HL-60 (cell line): ENCODE measurements at regions not wholly inside any gene's neighbourhood (a gene's known extent, or its start where the extent isn't known, plus 50 kb on each side); places are given as distances from the start of the nearest gene placed in this dataset.
A peak's percentile ranks its signal among the peaks of the same experiment; 100 is the strongest.

Experiments
- DNase-seq, 2 experiments: peaks; one replicate each; pipeline ENCODE4 v3.0.0-alpha.2; 2010 to 2020; ENCODE audit warnings: low read depth in 1 of 2, low spot score in 1 of 2
- H3K27ac ChIP-seq: fragments of 250-450 bp; sonication (Bioruptor Pico); replicated peaks from 2 replicates; pipeline ENCODE4 v1.5.1; 2020; ENCODE audit warnings: mild to moderate bottlenecking, moderate library complexity
- H3K27me3 ChIP-seq: fragments of 250-450 bp; sonication (Bioruptor Pico); 2 replicates; pipeline ENCODE4 v1.5.1; 2021; ENCODE audit warnings: mild to moderate bottlenecking, moderate library complexity; ENCODE audit not compliant: insufficient read depth, poor library complexity, severe bottlenecking
- H3K4me3 ChIP-seq: replicated peaks from 2 replicates; pipeline ENCODE4 v1.5.1; 2011; ENCODE audit warnings: mild to moderate bottlenecking, control low read depth, low read length; ENCODE audit not compliant: insufficient read depth
- GABPA ChIP-seq: IDR thresholded peaks from 2 replicates; pipeline ENCODE4 v1.6.1; 2012; ENCODE audit warnings: low read depth
- POLR2AphosphoS5 ChIP-seq: IDR thresholded peaks from 2 replicates; pipeline ENCODE4 v1.6.1; 2012; ENCODE audit warnings: low read depth
- SPI1 ChIP-seq: IDR thresholded peaks from 2 replicates; pipeline ENCODE4 v1.6.1; 2012; ENCODE audit warnings: low read depth, mild to moderate bottlenecking, borderline replicate concordance
- TF ChIP-seq, protein P1 (sequence below): IDR thresholded peaks from 2 replicates; pipeline ENCODE4 v1.6.1; 2012; ENCODE audit warnings: low read depth; ENCODE audit not compliant: insufficient replicate concordance
- TF ChIP-seq, protein P2 (sequence below): IDR thresholded peaks from one replicate; pipeline ENCODE4 v1.5.1; 2011; ENCODE audit warnings: low read length, control low read depth, inconsistent platforms; ENCODE audit not compliant: insufficient read depth

DNA sequence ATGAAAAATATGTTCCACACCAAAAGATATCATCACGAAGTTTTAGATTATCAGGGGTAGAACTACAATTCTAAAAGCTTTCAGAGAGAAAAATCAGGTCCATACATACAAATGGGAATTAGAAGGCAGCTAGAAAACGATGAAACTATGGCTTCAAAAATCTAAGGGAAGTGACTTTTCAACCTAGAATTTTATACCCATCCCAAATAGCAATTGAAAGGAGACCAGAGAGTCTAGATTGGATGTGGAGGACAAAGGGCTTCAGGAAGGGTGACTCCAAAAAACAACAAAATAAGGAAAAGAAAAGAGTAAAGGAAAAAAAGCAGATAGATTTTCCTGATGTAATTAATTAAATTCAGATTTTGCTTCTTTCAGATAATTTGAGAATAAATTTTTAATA is 72.0 kb upstream of the CEP78 start:
- no peak overlapping the region for H3K27ac ChIP-seq
- no peaks in the 10 kb centered on the region for H3K27me3 ChIP-seq
- no peak for TF ChIP-seq GABPA
- TF ChIP-seq POLR2AphosphoS5: no peak
- TF ChIP-seq, protein P1, sequence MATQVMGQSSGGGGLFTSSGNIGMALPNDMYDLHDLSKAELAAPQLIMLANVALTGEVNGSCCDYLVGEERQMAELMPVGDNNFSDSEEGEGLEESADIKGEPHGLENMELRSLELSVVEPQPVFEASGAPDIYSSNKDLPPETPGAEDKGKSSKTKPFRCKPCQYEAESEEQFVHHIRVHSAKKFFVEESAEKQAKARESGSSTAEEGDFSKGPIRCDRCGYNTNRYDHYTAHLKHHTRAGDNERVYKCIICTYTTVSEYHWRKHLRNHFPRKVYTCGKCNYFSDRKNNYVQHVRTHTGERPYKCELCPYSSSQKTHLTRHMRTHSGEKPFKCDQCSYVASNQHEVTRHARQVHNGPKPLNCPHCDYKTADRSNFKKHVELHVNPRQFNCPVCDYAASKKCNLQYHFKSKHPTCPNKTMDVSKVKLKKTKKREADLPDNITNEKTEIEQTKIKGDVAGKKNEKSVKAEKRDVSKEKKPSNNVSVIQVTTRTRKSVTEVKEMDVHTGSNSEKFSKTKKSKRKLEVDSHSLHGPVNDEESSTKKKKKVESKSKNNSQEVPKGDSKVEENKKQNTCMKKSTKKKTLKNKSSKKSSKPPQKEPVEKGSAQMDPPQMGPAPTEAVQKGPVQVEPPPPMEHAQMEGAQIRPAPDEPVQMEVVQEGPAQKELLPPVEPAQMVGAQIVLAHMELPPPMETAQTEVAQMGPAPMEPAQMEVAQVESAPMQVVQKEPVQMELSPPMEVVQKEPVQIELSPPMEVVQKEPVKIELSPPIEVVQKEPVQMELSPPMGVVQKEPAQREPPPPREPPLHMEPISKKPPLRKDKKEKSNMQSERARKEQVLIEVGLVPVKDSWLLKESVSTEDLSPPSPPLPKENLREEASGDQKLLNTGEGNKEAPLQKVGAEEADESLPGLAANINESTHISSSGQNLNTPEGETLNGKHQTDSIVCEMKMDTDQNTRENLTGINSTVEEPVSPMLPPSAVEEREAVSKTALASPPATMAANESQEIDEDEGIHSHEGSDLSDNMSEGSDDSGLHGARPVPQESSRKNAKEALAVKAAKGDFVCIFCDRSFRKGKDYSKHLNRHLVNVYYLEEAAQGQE: no peak
- TF ChIP-seq, protein P2, sequence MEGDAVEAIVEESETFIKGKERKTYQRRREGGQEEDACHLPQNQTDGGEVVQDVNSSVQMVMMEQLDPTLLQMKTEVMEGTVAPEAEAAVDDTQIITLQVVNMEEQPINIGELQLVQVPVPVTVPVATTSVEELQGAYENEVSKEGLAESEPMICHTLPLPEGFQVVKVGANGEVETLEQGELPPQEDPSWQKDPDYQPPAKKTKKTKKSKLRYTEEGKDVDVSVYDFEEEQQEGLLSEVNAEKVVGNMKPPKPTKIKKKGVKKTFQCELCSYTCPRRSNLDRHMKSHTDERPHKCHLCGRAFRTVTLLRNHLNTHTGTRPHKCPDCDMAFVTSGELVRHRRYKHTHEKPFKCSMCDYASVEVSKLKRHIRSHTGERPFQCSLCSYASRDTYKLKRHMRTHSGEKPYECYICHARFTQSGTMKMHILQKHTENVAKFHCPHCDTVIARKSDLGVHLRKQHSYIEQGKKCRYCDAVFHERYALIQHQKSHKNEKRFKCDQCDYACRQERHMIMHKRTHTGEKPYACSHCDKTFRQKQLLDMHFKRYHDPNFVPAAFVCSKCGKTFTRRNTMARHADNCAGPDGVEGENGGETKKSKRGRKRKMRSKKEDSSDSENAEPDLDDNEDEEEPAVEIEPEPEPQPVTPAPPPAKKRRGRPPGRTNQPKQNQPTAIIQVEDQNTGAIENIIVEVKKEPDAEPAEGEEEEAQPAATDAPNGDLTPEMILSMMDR: no peak
- no peak for TF ChIP-seq SPI1
- no peak overlapping the region for H3K4me3 ChIP-seq
- no peak for DNase-seq

- H3K27ac ChIP-seq: no peak overlapping the region
- no peaks in the 10 kb centered on the region for H3K27me3 ChIP-seq
- TF ChIP-seq GABPA (no peak), POLR2AphosphoS5 (no peak), SPI1 (no peak)
- TF ChIP-seq, protein P2: no peak
- TF ChIP-seq, protein P1: no peak
- H3K4me3 ChIP-seq: no peak overlapping the region
- DNase-seq: peak in 1 of 2 experiments; percentile 43
Measured at GRCh38 chr9:78158286-78158685, 77.6 kb upstream of the CEP78 start.

GRCh38 chr9:78150983-78151356 is 84.9 kb upstream of the CEP78 start:
- Histone ChIP-seq H3K27ac (no peak overlapping the region), H3K27me3 (no peaks in the 10 kb centered on the region), H3K4me3 (no peak overlapping the region)
- TF ChIP-seq SPI1 (no peak), POLR2AphosphoS5 (no peak), GABPA (no peak)
- TF ChIP-seq, protein P1: no peak
- TF ChIP-seq, protein P2: no peak
- no peak for DNase-seq
